ENCODE measurements at regions not wholly inside any gene's neighbourhood (a gene's known extent, or its start where the extent isn't known, plus 50 kb on each side); places are given as distances from the start of the nearest gene placed in this dataset.

GRCh38 chr6:4615891-4616290 lies 160.3 kb upstream of the CDYL start:
- peak; percentile 11 for DNase-seq

- no peak for DNase-seq
Measured at GRCh38 chr6:4615231-4615630, 161.0 kb upstream of the CDYL start.

- no peak for DNase-seq
Measured at GRCh38 chr6:4614637-4615036, 161.6 kb upstream of the CDYL start.

GRCh38 chr6:4613795-4614194 lies 162.4 kb upstream of the CDYL start:
- DNase-seq: no peak

- DNase-seq: no peak
Measured at GRCh38 chr6:4613381-4613780, 162.8 kb upstream of the CDYL start.

GRCh38 chr6:4612636-4613171 lies 163.5 kb upstream of the CDYL start:
- peak; percentile 88 for DNase-seq

- DNase-seq: peak; percentile 69
Measured at GRCh38 chr6:4611429-4612129, 164.6 kb upstream of the CDYL start.

- DNase-seq: peak; percentile 94
Measured at GRCh38 chr6:4610256-4610655, 165.9 kb upstream of the CDYL start.

GRCh38 chr6:4608361-4609115 lies 167.7 kb upstream of the CDYL start:
- DNase-seq: no peak

GRCh38 chr6:4607793-4608192 lies 168.4 kb upstream of the CDYL start:
- no peak for DNase-seq

- peak; percentile 75 for DNase-seq
Measured at GRCh38 chr6:4606821-4607704, 169.1 kb upstream of the CDYL start.

GRCh38 chr6:4606016-4606415 lies 170.2 kb upstream of the CDYL start:
- no peak for DNase-seq

GRCh38 chr6:4603856-4604369 lies 172.3 kb upstream of the CDYL start:
- DNase-seq: no peak

GRCh38 chr6:4603291-4603690 lies 172.9 kb upstream of the CDYL start:
- DNase-seq: peak; percentile 70

GRCh38 chr6:4599924-4600323 lies 176.3 kb upstream of the CDYL start:
- peak; percentile 94 for DNase-seq

GRCh38 chr6:4598384-4598995 lies 177.7 kb upstream of the CDYL start:
- DNase-seq: no peak

- peak; percentile 43 for DNase-seq
Measured at GRCh38 chr6:4593951-4594350, 182.3 kb upstream of the CDYL start.

GRCh38 chr6:4592026-4592425 lies 184.2 kb upstream of the CDYL start:
- DNase-seq: no peak

- DNase-seq: no peak
Measured at GRCh38 chr6:4591218-4591617, 185.0 kb upstream of the CDYL start.

- DNase-seq: no peak
Measured at GRCh38 chr6:4589295-4589694, 186.9 kb upstream of the CDYL start.

GRCh38 chr6:4588581-4588980 lies 187.6 kb upstream of the CDYL start:
- DNase-seq: no peak

GRCh38 chr6:4588163-4588562 lies 188.0 kb upstream of the CDYL start:
- no peak for DNase-seq
